ENCODE measurements at regions not wholly inside any gene's neighbourhood (a gene's known extent, or its start where the extent isn't known, plus 50 kb on each side); places are given as distances from the start of the nearest gene placed in this dataset.

- TF ChIP-seq POLR2A (IDR thresholded peaks at IDR 0.05) (no peak), CTCF (IDR thresholded peaks at IDR 0.05) (no peak), POLR2AphosphoS5 (IDR thresholded peaks at IDR 0.05) (no peak), EP300 (IDR thresholded peaks at IDR 0.05) (no peak)
These were observed 67.3 kb upstream of the TSHZ2 start for GRCh38 chr20:52904837-52905236.
